MCF 10A (cell line): ENCODE measurements at regions not wholly inside any gene's neighbourhood (a gene's known extent, or its start where the extent isn't known, plus 50 kb on each side); places are given as distances from the start of the nearest gene placed in this dataset.

ENCODE experiments used
- BruUV-seq: library from RNA; stranded (reverse); fragments of 400-500 nt; replicated peaks from 2 replicates; lab custom pipeline; 2021; lab: Mats Ljungman, UMichigan
- CTCF ChIA-PET: fragments of 300-600 bp; sonication (Branson Sonifier 250); formaldehyde crosslinking; extraction: SDS; loops from one replicate; lab custom pipeline; 2021; ENCODE audit warnings: antibody characterized with exemption, inconsistent platforms; lab: Yijun Ruan, JAX
- POLR2A ChIA-PET: fragments of 300-600, 350-650 bp; sonication (Branson Sonifier 250); formaldehyde crosslinking; extraction: SDS; loops from one replicate; lab custom pipeline; 2020; ENCODE audit warnings: antibody characterized with exemption, inconsistent platforms; lab: Yijun Ruan, JAX
- DNase-seq: peaks from one replicate; pipeline ENCODE4 v3.0.0-alpha.2; 2018; ENCODE audit not compliant: unreplicated experiment
- H3K27ac Mint-ChIP-seq: one replicate; pipeline ENCODE4 v1.8.0; 2022; ENCODE audit warnings: mild to moderate bottlenecking, low read depth, mixed read lengths; ENCODE audit not compliant: unreplicated experiment
- H3K27me3 Mint-ChIP-seq: one replicate; pipeline ENCODE4 v1.8.0; 2022; ENCODE audit warnings: mixed read lengths; ENCODE audit not compliant: insufficient read depth, unreplicated experiment
- H3K36me3 Mint-ChIP-seq: one replicate; pipeline ENCODE4 v1.8.0; 2022; ENCODE audit warnings: mild to moderate bottlenecking, moderate library complexity, mixed read lengths; ENCODE audit not compliant: insufficient read depth, unreplicated experiment
- H3K4me1 Mint-ChIP-seq: one replicate; pipeline ENCODE4 v1.8.0; 2022; ENCODE audit warnings: mixed read lengths; ENCODE audit not compliant: insufficient read depth, unreplicated experiment
- H3K4me3 Mint-ChIP-seq: one replicate; pipeline ENCODE4 v1.8.0; 2022; ENCODE audit warnings: mild to moderate bottlenecking, moderate library complexity, mixed read lengths; ENCODE audit not compliant: unreplicated experiment
- H3K9me3 Mint-ChIP-seq: one replicate; pipeline ENCODE4 v1.8.0; 2022; ENCODE audit warnings: mixed read lengths; ENCODE audit not compliant: unreplicated experiment
- CTCF ChIP-seq: fragments of 200-600 bp; IDR thresholded peaks from one replicate; pipeline ENCODE4 v1.8.0; 2022; ENCODE audit warnings: antibody characterized with exemption, mild to moderate bottlenecking; ENCODE audit not compliant: unreplicated experiment
- intact Hi-C: fragments of 100-400 bp; cut with micrococcal nuclease; formaldehyde crosslinking; loops from 2 replicates; pipeline ENCODE4 v1.14.1; 2022

- Mint-ChIP-seq H3K9me3 (no peaks in the 10 kb centered on the region), H3K4me3 (no peak overlapping the region), H3K36me3 (no peaks in the 10 kb centered on the region), H3K27ac (no peak overlapping the region), H3K27me3 (no peaks in the 10 kb centered on the region), H3K4me1 (no peaks in the 10 kb centered on the region)
- intact Hi-C loops: no loop called here
- no peak for TF ChIP-seq CTCF
- POLR2A ChIA-PET: interaction anchor here (1.1 to 1.8 kb wide), 2 partner anchors 9 to 11 kb away, joined by 3 to 4 read pairs; no protein-coding TSS in a partner anchor
- CTCF ChIA-PET: interaction anchor here (1.0 to 1.3 kb wide), 2 partner anchors 38 to 303 kb away, joined by 3 read pairs; no protein-coding TSS in a partner anchor
- no peak for DNase-seq
- BruUV-seq: no TSS peak
These were observed 469.1 kb downstream of the RAP2B start for GRCh38 chr3:153631102-153631501.

- DNase-seq: no peak
- no peak for TF ChIP-seq CTCF
- Mint-ChIP-seq H3K4me3 (no peak overlapping the region), H3K36me3 (no peaks in the 10 kb centered on the region), H3K27me3 (no peaks in the 10 kb centered on the region), H3K27ac (no peak overlapping the region), H3K4me1 (no peaks in the 10 kb centered on the region), H3K9me3 (no peaks in the 10 kb centered on the region)
- intact Hi-C loops: no loop called here
- CTCF ChIA-PET: interaction anchor here (1.0 to 1.3 kb wide), 2 partner anchors 38 to 303 kb away, joined by 3 read pairs; no protein-coding TSS in a partner anchor
- POLR2A ChIA-PET: interaction anchor here (1.1 to 1.8 kb wide), 2 partner anchors 8 to 10 kb away, joined by 3 to 4 read pairs; no protein-coding TSS in a partner anchor
- no TSS peak for BruUV-seq
These were observed 469.6 kb downstream of the RAP2B start for GRCh38 chr3:153631664-153632063.

GRCh38 chr3:153633407-153633806 lies 471.4 kb downstream of the RAP2B start:
- BruUV-seq: no TSS peak
- intact Hi-C loops: no loop called here
- no peaks in the 10 kb centered on the region for H3K4me1 Mint-ChIP-seq
- H3K9me3 Mint-ChIP-seq: no peaks in the 10 kb centered on the region
- TF ChIP-seq CTCF: no peak
- H3K27me3 Mint-ChIP-seq: no peaks in the 10 kb centered on the region
- DNase-seq: no peak
- no peaks in the 10 kb centered on the region for H3K36me3 Mint-ChIP-seq
- no peak overlapping the region for H3K27ac Mint-ChIP-seq
- POLR2A ChIA-PET: no interaction called here
- H3K4me3 Mint-ChIP-seq: no peak overlapping the region
- CTCF ChIA-PET: no interaction called here

GRCh38 chr3:153634683-153635082 lies 472.7 kb downstream of the RAP2B start:
- CTCF ChIA-PET: interaction anchor here (0.6 to 0.7 kb wide), 3 partner anchors 117 to 570 kb away, joined by 3 to 4 read pairs (median 4); no protein-coding TSS in a partner anchor
- H3K27ac Mint-ChIP-seq: no peak overlapping the region
- no peaks in the 10 kb centered on the region for H3K36me3 Mint-ChIP-seq
- intact Hi-C loops: no loop called here
- no peak overlapping the region for H3K4me3 Mint-ChIP-seq
- no peak for DNase-seq
- BruUV-seq: no TSS peak
- H3K4me1 Mint-ChIP-seq: no peaks in the 10 kb centered on the region
- POLR2A ChIA-PET: no interaction called here
- no peaks in the 10 kb centered on the region for H3K27me3 Mint-ChIP-seq
- no peaks in the 10 kb centered on the region for H3K9me3 Mint-ChIP-seq
- no peak for TF ChIP-seq CTCF
